ENCODE measurements at regions not wholly inside any gene's neighbourhood (a gene's known extent, or its start where the extent isn't known, plus 50 kb on each side); places are given as distances from the start of the nearest gene placed in this dataset.

GRCh38 chr2:8437949-8438400 is 243.9 kb upstream of the ID2 start:
- TF ChIP-seq, protein P1, sequence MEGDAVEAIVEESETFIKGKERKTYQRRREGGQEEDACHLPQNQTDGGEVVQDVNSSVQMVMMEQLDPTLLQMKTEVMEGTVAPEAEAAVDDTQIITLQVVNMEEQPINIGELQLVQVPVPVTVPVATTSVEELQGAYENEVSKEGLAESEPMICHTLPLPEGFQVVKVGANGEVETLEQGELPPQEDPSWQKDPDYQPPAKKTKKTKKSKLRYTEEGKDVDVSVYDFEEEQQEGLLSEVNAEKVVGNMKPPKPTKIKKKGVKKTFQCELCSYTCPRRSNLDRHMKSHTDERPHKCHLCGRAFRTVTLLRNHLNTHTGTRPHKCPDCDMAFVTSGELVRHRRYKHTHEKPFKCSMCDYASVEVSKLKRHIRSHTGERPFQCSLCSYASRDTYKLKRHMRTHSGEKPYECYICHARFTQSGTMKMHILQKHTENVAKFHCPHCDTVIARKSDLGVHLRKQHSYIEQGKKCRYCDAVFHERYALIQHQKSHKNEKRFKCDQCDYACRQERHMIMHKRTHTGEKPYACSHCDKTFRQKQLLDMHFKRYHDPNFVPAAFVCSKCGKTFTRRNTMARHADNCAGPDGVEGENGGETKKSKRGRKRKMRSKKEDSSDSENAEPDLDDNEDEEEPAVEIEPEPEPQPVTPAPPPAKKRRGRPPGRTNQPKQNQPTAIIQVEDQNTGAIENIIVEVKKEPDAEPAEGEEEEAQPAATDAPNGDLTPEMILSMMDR (conservative IDR thresholded peaks at IDR 0.05; ENCODE audit: low read depth, low read length): no peak
- TF ChIP-seq EZH2 (IDR thresholded peaks at IDR 0.05; ENCODE audit: borderline replicate concordance, low read depth, low read length, poor library complexity, severe bottlenecking): no peak
